ENCODE measurements at regions not wholly inside any gene's neighbourhood (a gene's known extent, or its start where the extent isn't known, plus 50 kb on each side); places are given as distances from the start of the nearest gene placed in this dataset.

GRCh38 chr15:94673801-94674200, 442.4 kb downstream of the MCTP2 start (continued):
- TF ChIP-seq PHF8 (conservative IDR thresholded peaks at IDR 0.05; ENCODE audit: low read depth, low read length), result no peak

Data from H1 (cell line).